DOHH2 (cell line): ENCODE measurements at regions not wholly inside any gene's neighbourhood (a gene's known extent, or its start where the extent isn't known, plus 50 kb on each side); places are given as distances from the start of the nearest gene placed in this dataset.

Experiments
- H3F3A ChIP-seq: fragments of 200-600 bp; sonication (generic), shearing (Covaris generic); 2 replicates; pipeline ENCODE4 v1.6.0; 2016; ENCODE audit warnings: antibody characterized with exemption, mild to moderate bottlenecking; ENCODE audit not compliant: control insufficient read depth, insufficient read depth
- H3K27ac ChIP-seq: fragments of 200-600 bp; sonication (generic); 2 replicates; pipeline ENCODE4 v1.5.1; 2014; ENCODE audit warnings: low read depth, mild to moderate bottlenecking, low read length, moderate library complexity
- H3K27me3 ChIP-seq: fragments of 200-600 bp; sonication (generic); 2 replicates; pipeline ENCODE4 v1.6.1; 2014; ENCODE audit warnings: mild to moderate bottlenecking, low read length, mixed read lengths; ENCODE audit not compliant: control insufficient read depth
- H3K36me3 ChIP-seq: fragments of 200-600 bp; sonication (generic); 2 replicates; pipeline ENCODE4 v1.6.1; 2014; ENCODE audit warnings: mild to moderate bottlenecking, low read length, moderate library complexity, mixed read lengths; ENCODE audit not compliant: control insufficient read depth
- H3K4me1 ChIP-seq: fragments of 200-600 bp; sonication (generic); 2 replicates; pipeline ENCODE4 v1.6.1; 2014; ENCODE audit warnings: mild to moderate bottlenecking, low read length, mixed read lengths; ENCODE audit not compliant: control insufficient read depth
- H3K4me2 ChIP-seq: fragments of 200-600 bp; sonication (generic); 2 replicates; pipeline ENCODE4 v1.6.0; 2014; ENCODE audit warnings: mild to moderate bottlenecking, low read length, moderate library complexity
- H3K4me3 ChIP-seq: fragments of 200-600 bp; sonication (generic); 2 replicates; pipeline ENCODE4 v1.5.1; 2014; ENCODE audit warnings: mild to moderate bottlenecking, low read length, mixed read lengths
- H3K79me2 ChIP-seq: fragments of 200-600 bp; sonication (generic); 2 replicates; pipeline ENCODE4 v1.6.1; 2014; ENCODE audit warnings: mild to moderate bottlenecking, low read length, mixed read lengths; ENCODE audit not compliant: control insufficient read depth
- H3K9me2 ChIP-seq: fragments of 200-600 bp; sonication (generic); replicated peaks from 2 replicates; pipeline ENCODE4 v1.6.1; 2014; ENCODE audit warnings: mild to moderate bottlenecking, low read length, mixed read lengths; ENCODE audit not compliant: control insufficient read depth
- H3K9me3 ChIP-seq: fragments of 200-600 bp; sonication (generic); 2 replicates; pipeline ENCODE4 v1.6.1; 2014; ENCODE audit warnings: antibody characterized with exemption, low read length, mixed read lengths; ENCODE audit not compliant: control insufficient read depth, insufficient read depth
- H4K20me1 ChIP-seq: fragments of 200-600 bp; sonication (generic); 2 replicates; pipeline ENCODE4 v1.6.0; 2014; ENCODE audit warnings: low read depth, mild to moderate bottlenecking, antibody characterized with exemption, low read length, moderate library complexity; ENCODE audit not compliant: control insufficient read depth, insufficient read depth
- EZH2phosphoT487 ChIP-seq: fragments of 200-600 bp; sonication (generic); IDR thresholded peaks from 2 replicates; pipeline ENCODE4 v1.6.1; 2017; ENCODE audit warnings: borderline replicate concordance, mild to moderate bottlenecking, antibody characterized with exemption, low read length, moderate library complexity, mixed read lengths
- TF ChIP-seq, protein P1 (sequence below): fragments of 200-600 bp; sonication (generic); IDR thresholded peaks from one replicate; pipeline ENCODE4 v1.5.1; 2014; ENCODE audit warnings: antibody characterized with exemption, mild to moderate bottlenecking, low read depth, low read length; ENCODE audit not compliant: poor library complexity, severe bottlenecking

DNA sequence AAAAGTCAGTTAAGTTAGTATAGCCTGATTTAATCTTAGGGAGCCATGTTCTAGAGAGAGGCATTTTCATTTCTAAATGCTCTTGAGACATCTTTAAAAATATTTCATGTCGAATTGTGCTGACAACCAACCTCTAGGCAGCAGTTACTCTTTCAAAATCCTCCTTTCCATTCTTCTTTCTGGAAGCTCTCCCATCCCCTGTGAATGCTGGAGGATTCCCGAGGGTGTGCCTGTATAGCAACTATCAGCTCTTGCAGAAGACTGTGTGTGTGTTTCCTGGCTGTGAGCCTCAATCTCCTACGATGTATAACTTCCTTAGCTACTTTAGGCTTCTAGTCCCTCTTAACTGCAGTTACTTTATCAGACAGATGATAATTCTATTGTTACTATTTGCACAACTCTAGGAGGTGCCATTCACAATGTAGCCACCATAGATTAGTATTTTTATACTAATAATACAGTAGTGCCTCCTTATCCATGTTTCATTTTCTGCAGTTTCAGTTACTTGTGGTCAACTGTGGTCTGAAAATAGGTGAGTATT lies 250.3 kb downstream of the EDEM1 start:
- peaks cover 10% of the 10 kb centered on the region for H3K4me1 ChIP-seq
- no peaks in the 10 kb centered on the region for H3K36me3 ChIP-seq
- no peaks in the 10 kb centered on the region for H3K9me3 ChIP-seq
- peaks cover 2% of the 10 kb centered on the region; the same call in 1 of the 2 replicates for H3K27me3 ChIP-seq
- no peak overlapping the region for H3K4me3 ChIP-seq
- TF ChIP-seq, protein P1, sequence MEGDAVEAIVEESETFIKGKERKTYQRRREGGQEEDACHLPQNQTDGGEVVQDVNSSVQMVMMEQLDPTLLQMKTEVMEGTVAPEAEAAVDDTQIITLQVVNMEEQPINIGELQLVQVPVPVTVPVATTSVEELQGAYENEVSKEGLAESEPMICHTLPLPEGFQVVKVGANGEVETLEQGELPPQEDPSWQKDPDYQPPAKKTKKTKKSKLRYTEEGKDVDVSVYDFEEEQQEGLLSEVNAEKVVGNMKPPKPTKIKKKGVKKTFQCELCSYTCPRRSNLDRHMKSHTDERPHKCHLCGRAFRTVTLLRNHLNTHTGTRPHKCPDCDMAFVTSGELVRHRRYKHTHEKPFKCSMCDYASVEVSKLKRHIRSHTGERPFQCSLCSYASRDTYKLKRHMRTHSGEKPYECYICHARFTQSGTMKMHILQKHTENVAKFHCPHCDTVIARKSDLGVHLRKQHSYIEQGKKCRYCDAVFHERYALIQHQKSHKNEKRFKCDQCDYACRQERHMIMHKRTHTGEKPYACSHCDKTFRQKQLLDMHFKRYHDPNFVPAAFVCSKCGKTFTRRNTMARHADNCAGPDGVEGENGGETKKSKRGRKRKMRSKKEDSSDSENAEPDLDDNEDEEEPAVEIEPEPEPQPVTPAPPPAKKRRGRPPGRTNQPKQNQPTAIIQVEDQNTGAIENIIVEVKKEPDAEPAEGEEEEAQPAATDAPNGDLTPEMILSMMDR, result no peak
- no peak for TF ChIP-seq EZH2phosphoT487
- no peak overlapping the region for H3K4me2 ChIP-seq
- no peak overlapping the region for H3K27ac ChIP-seq
- H3K79me2 ChIP-seq, result no peaks in the 10 kb centered on the region
- H3F3A ChIP-seq, result no peaks in the 10 kb centered on the region
- no peaks in the 10 kb centered on the region for H3K9me2 ChIP-seq
- H4K20me1 ChIP-seq, result no peaks in the 10 kb centered on the region

DNA sequence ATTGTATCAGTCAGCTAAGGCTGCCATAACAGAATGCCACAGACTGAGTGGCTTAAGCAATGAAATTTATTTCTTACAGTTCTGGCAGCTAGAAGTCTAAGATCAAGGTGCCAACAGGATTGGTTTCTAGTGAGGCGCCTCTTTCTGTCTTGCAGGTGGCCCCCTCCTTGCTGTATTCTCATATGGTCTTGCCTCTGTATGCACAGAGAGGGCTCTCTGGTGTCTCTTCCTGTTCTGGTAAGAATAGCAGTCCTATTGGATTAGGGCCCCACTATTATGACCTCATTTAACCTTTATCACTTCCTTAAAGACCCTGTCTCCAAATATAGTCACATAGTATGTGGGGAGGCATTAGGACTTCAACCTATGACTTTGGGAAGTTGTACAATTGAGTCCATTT lies 253.9 kb downstream of the EDEM1 start:
- H3K4me3 ChIP-seq, result no peak overlapping the region
- no peaks in the 10 kb centered on the region for H3K4me1 ChIP-seq
- H3K27ac ChIP-seq, result no peak overlapping the region
- no peaks in the 10 kb centered on the region for H4K20me1 ChIP-seq
- H3K4me2 ChIP-seq, result no peak overlapping the region
- H3K27me3 ChIP-seq, result peaks cover 2% of the 10 kb centered on the region; the same call in 1 of the 2 replicates
- H3K9me2 ChIP-seq, result no peaks in the 10 kb centered on the region
- no peaks in the 10 kb centered on the region for H3K79me2 ChIP-seq
- H3K9me3 ChIP-seq, result no peaks in the 10 kb centered on the region
- H3F3A ChIP-seq, result no peaks in the 10 kb centered on the region
- TF ChIP-seq, protein P1, result no peak
- no peak for TF ChIP-seq EZH2phosphoT487
- H3K36me3 ChIP-seq, result no peaks in the 10 kb centered on the region

DNA sequence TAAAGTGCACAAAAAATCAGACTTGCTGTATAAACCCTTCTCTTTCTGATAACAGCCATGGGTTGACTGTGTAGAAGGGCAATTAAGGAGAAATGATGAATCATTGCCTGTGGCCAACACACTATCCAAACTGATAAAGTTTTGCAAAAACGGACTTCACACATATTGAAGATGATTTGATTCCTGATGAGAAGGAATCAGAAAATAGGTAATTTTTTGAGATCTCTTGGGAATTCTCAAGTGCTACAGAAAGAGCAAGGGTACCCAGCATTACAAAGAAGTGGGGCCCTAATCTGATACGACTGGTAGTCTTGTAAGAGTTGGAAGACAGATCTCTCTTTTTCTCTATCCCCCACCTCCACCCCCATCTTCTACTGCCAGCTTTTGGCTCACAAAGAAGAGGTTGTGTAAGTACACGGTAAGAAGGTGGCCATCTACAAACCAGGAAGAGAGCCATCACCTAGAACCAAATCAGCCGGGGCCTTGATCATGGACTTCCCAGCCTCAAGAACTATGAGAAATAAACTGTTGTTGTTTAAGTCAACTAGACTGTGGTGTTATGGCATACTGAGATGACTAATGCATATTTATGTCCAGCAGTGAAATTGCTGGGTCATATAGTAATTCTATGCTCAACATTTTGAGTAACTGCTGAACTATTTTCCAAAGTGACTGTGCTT lies 254.7 kb downstream of the EDEM1 start:
- Histone ChIP-seq H3K36me3 (no peaks in the 10 kb centered on the region), H3K27ac (no peak overlapping the region), H3K9me2 (no peaks in the 10 kb centered on the region)

More for the DNA sequence above, 254.7 kb downstream of the EDEM1 start:
- no peaks in the 10 kb centered on the region for H3F3A ChIP-seq
- H3K4me3 ChIP-seq, result no peak overlapping the region
- no peaks in the 10 kb centered on the region for H3K79me2 ChIP-seq
- H3K27me3 ChIP-seq, result peaks cover 2% of the 10 kb centered on the region; the same call in 1 of the 2 replicates
- no peaks in the 10 kb centered on the region for H3K9me3 ChIP-seq
- TF ChIP-seq, protein P1, result no peak
- no peak for TF ChIP-seq EZH2phosphoT487
- no peak overlapping the region for H3K4me2 ChIP-seq
- no peaks in the 10 kb centered on the region for H4K20me1 ChIP-seq
- no peaks in the 10 kb centered on the region for H3K4me1 ChIP-seq
